ENCODE measurements at regions not wholly inside any gene's neighbourhood (a gene's known extent, or its start where the extent isn't known, plus 50 kb on each side); places are given as distances from the start of the nearest gene placed in this dataset.

GRCh38 chr12:24446287-24446686 lies 496.8 kb upstream of the SOX5 start:
- ChIA-PET POLR2A (no interaction called here), CTCF (no interaction called here)

GRCh38 chr12:24444634-24445033 lies 495.2 kb upstream of the SOX5 start:
- POLR2A ChIA-PET: no interaction called here
- CTCF ChIA-PET: no interaction called here

GRCh38 chr12:24441458-24441857 lies 492.0 kb upstream of the SOX5 start:
- POLR2A ChIA-PET: no interaction called here
- CTCF ChIA-PET: no interaction called here

GRCh38 chr12:24436667-24437066 lies 487.2 kb upstream of the SOX5 start:
- CTCF ChIA-PET: no interaction called here
- POLR2A ChIA-PET: no interaction called here

- CTCF ChIA-PET: no interaction called here
- POLR2A ChIA-PET: no interaction called here
These were observed 482.4 kb upstream of the SOX5 start for GRCh38 chr12:24431872-24432271.

- CTCF ChIA-PET: no interaction called here
- POLR2A ChIA-PET: no interaction called here
These were observed 478.3 kb upstream of the SOX5 start for GRCh38 chr12:24427776-24428175.

GRCh38 chr12:24425601-24425970 lies 476.1 kb upstream of the SOX5 start:
- CTCF ChIA-PET: no interaction called here
- POLR2A ChIA-PET: no interaction called here

- POLR2A ChIA-PET: no interaction called here
- CTCF ChIA-PET: no interaction called here
These were observed 475.6 kb upstream of the SOX5 start for GRCh38 chr12:24424889-24425600.

- CTCF ChIA-PET: no interaction called here
- POLR2A ChIA-PET: no interaction called here
These were observed 474.9 kb upstream of the SOX5 start for GRCh38 chr12:24424376-24424775.

GRCh38 chr12:24423611-24424010 lies 474.1 kb upstream of the SOX5 start:
- CTCF ChIA-PET: no interaction called here
- POLR2A ChIA-PET: no interaction called here

- CTCF ChIA-PET: no interaction called here
These were observed 472.3 kb upstream of the SOX5 start for GRCh38 chr12:24421759-24422158.

GRCh38 chr12:24418157-24418556 lies 468.7 kb upstream of the SOX5 start:
- ChIA-PET POLR2A (no interaction called here), CTCF (no interaction called here)

More at GRCh38 chr12:24421759-24422158, 472.3 kb upstream of the SOX5 start:
- POLR2A ChIA-PET: no interaction called here

GRCh38 chr12:24416423-24417109 lies 467.1 kb upstream of the SOX5 start:
- POLR2A ChIA-PET: no interaction called here
- CTCF ChIA-PET: no interaction called here

- ChIA-PET CTCF (no interaction called here), POLR2A (no interaction called here)
These were observed 466.5 kb upstream of the SOX5 start for GRCh38 chr12:24415934-24416333.

- POLR2A ChIA-PET: no interaction called here
These were observed 465.0 kb upstream of the SOX5 start for GRCh38 chr12:24414480-24414879.

GRCh38 chr12:24411948-24412347 lies 462.5 kb upstream of the SOX5 start:
- POLR2A ChIA-PET: no interaction called here
- CTCF ChIA-PET: no interaction called here

More at GRCh38 chr12:24414480-24414879, 465.0 kb upstream of the SOX5 start:
- CTCF ChIA-PET: no interaction called here

- POLR2A ChIA-PET: no interaction called here
- CTCF ChIA-PET: no interaction called here
These were observed 460.4 kb upstream of the SOX5 start for GRCh38 chr12:24409868-24410267.

GRCh38 chr12:24408305-24408704 lies 458.8 kb upstream of the SOX5 start:
- POLR2A ChIA-PET: no interaction called here
- CTCF ChIA-PET: no interaction called here

GRCh38 chr12:24407884-24408283 lies 458.4 kb upstream of the SOX5 start:
- ChIA-PET CTCF (no interaction called here), POLR2A (no interaction called here)

GRCh38 chr12:24404086-24404815 lies 454.8 kb upstream of the SOX5 start:
- ChIA-PET POLR2A (no interaction called here), CTCF (no interaction called here)

GRCh38 chr12:24400533-24400932 lies 451.1 kb upstream of the SOX5 start:
- ChIA-PET POLR2A (no interaction called here), CTCF (no interaction called here)

GRCh38 chr12:24398605-24399004 lies 449.1 kb upstream of the SOX5 start:
- POLR2A ChIA-PET: no interaction called here
- CTCF ChIA-PET: no interaction called here
